Inflammatory macrophage treated with lipopolysaccharide for 4 hours (primary cell): ENCODE measurements at regions not wholly inside any gene's neighbourhood (a gene's known extent, or its start where the extent isn't known, plus 50 kb on each side); places are given as distances from the start of the nearest gene placed in this dataset.
"Not testable (repeated sequence)": the region's sequence is repeated elsewhere in the genome, so short reads cannot be mapped to it uniquely, and the experiment has no call there.

Experiments used
- DNase-seq: peaks from one replicate; pipeline ENCODE4 v3.0.0-alpha.2; 2020

GRCh38 chr3:77707281-77707680, 667.4 kb downstream of the ROBO2 start:
- no peak for DNase-seq

GRCh38 chr3:77709155-77709554, 669.3 kb downstream of the ROBO2 start:
- no peak for DNase-seq

GRCh38 chr3:77718311-77718710, 678.4 kb downstream of the ROBO2 start:
- DNase-seq = no peak

GRCh38 chr3:77720460-77720971, 680.6 kb downstream of the ROBO2 start:
- DNase-seq = no peak

GRCh38 chr3:77726517-77726916, 686.6 kb downstream of the ROBO2 start:
- no peak for DNase-seq

- no peak for DNase-seq
Observed at GRCh38 chr3:77746048-77746447, 706.1 kb downstream of the ROBO2 start.

GRCh38 chr3:77746892-77747291, 707.0 kb downstream of the ROBO2 start:
- peak; percentile 37 for DNase-seq

- not testable (repeated sequence) for DNase-seq
Observed at GRCh38 chr3:77756397-77756975, 716.6 kb downstream of the ROBO2 start.

GRCh38 chr3:77772459-77772858, 732.6 kb downstream of the ROBO2 start:
- DNase-seq = no peak

GRCh38 chr3:77773084-77773483, 733.2 kb downstream of the ROBO2 start:
- no peak for DNase-seq

- no peak for DNase-seq
Observed at GRCh38 chr3:77780278-77780996, 740.5 kb downstream of the ROBO2 start.

GRCh38 chr3:77786216-77786615, 746.3 kb downstream of the ROBO2 start:
- DNase-seq = no peak

GRCh38 chr3:77795013-77795412, 755.1 kb downstream of the ROBO2 start:
- DNase-seq = no peak

- no peak for DNase-seq
Observed at GRCh38 chr3:77799278-77799677, 759.4 kb downstream of the ROBO2 start.

- DNase-seq = no peak
Observed at GRCh38 chr3:77800893-77801292, 761.0 kb downstream of the ROBO2 start.

GRCh38 chr3:77807312-77807711, 767.4 kb downstream of the ROBO2 start:
- no peak for DNase-seq

GRCh38 chr3:77814845-77815244, 774.9 kb downstream of the ROBO2 start:
- no peak for DNase-seq

GRCh38 chr3:77815467-77815866, 775.6 kb downstream of the ROBO2 start:
- DNase-seq = no peak

- DNase-seq = no peak
Observed at GRCh38 chr3:77816366-77816765, 776.5 kb downstream of the ROBO2 start.

GRCh38 chr3:77825001-77825827, 785.3 kb downstream of the ROBO2 start:
- no peak for DNase-seq

GRCh38 chr3:77835921-77836320, 796.0 kb downstream of the ROBO2 start:
- DNase-seq = no peak

- DNase-seq = no peak
Observed at GRCh38 chr3:77837456-77838025, 797.6 kb downstream of the ROBO2 start.

GRCh38 chr3:77859156-77859555, 819.3 kb downstream of the ROBO2 start:
- DNase-seq = no peak
